GM06990 (cell line): ENCODE measurements at regions not wholly inside any gene's neighbourhood (a gene's known extent, or its start where the extent isn't known, plus 50 kb on each side); places are given as distances from the start of the nearest gene placed in this dataset.

Experiments
- DNase-seq: peaks from one replicate; pipeline ENCODE4 v3.0.0-alpha.2; 2011; ENCODE audit not compliant: insufficient read length; ENCODE audit errors: extremely low read depth
- H3K27me3 ChIP-seq: replicated peaks from 2 replicates; pipeline ENCODE4 v1.6.0; 2011; ENCODE audit warnings: low read length; ENCODE audit not compliant: control insufficient read depth, insufficient read depth
- H3K36me3 ChIP-seq: 2 replicates; pipeline ENCODE4 v1.5.1; 2011; ENCODE audit warnings: low read length; ENCODE audit not compliant: control insufficient read depth, insufficient read depth
- H3K4me3 ChIP-seq: replicated peaks from 2 replicates; pipeline ENCODE4 v1.5.1; 2011; ENCODE audit warnings: low read depth, mild to moderate bottlenecking, control low read depth, low read length
- CTCF ChIP-seq: IDR thresholded peaks from 2 replicates; pipeline ENCODE4 v1.5.1; 2011; ENCODE audit warnings: low read length, control low read depth, mild to moderate bottlenecking, inconsistent platforms; ENCODE audit not compliant: insufficient read depth, poor library complexity, severe bottlenecking

- no peak for TF ChIP-seq CTCF
- H3K27me3 ChIP-seq: no peaks in the 10 kb centered on the region
- no peak for DNase-seq
Observed at GRCh38 chr3:6602329-6602728, 258.6 kb upstream of the GRM7 start.

GRCh38 chr3:6605227-6605626, 255.7 kb upstream of the GRM7 start:
- no peak for DNase-seq
- Histone ChIP-seq H3K4me3 (no peak overlapping the region), H3K36me3 (no peaks in the 10 kb centered on the region), H3K27me3 (no peaks in the 10 kb centered on the region)
- TF ChIP-seq CTCF: no peak

More at GRCh38 chr3:6602329-6602728, 258.6 kb upstream of the GRM7 start:
- Histone ChIP-seq H3K4me3 (no peak overlapping the region), H3K36me3 (no peaks in the 10 kb centered on the region)

- Histone ChIP-seq H3K27me3 (no peaks in the 10 kb centered on the region), H3K4me3 (no peak overlapping the region), H3K36me3 (no peaks in the 10 kb centered on the region)
- TF ChIP-seq CTCF: no peak
- no peak for DNase-seq
Observed at GRCh38 chr3:6608843-6609242, 252.1 kb upstream of the GRM7 start.

GRCh38 chr3:6612034-6612616, 248.8 kb upstream of the GRM7 start:
- TF ChIP-seq CTCF: no peak
- H3K4me3 ChIP-seq: no peak overlapping the region
- H3K27me3 ChIP-seq: no peaks in the 10 kb centered on the region
- DNase-seq: no peak
- no peaks in the 10 kb centered on the region for H3K36me3 ChIP-seq

- no peak for DNase-seq
- no peaks in the 10 kb centered on the region for H3K27me3 ChIP-seq
- H3K4me3 ChIP-seq: no peak overlapping the region
- H3K36me3 ChIP-seq: no peaks in the 10 kb centered on the region
- no peak for TF ChIP-seq CTCF
Observed at GRCh38 chr3:6622260-6622659, 238.7 kb upstream of the GRM7 start.

- no peak overlapping the region for H3K4me3 ChIP-seq
- H3K27me3 ChIP-seq: no peaks in the 10 kb centered on the region
- H3K36me3 ChIP-seq: no peaks in the 10 kb centered on the region
- DNase-seq: no peak
- no peak for TF ChIP-seq CTCF
Observed at GRCh38 chr3:6622712-6623111, 238.2 kb upstream of the GRM7 start.
